Left colon (tissue), 2 donors: ENCODE measurements at regions not wholly inside any gene's neighbourhood (a gene's known extent, or its start where the extent isn't known, plus 50 kb on each side); places are given as distances from the start of the nearest gene placed in this dataset.
A peak's percentile ranks its signal among the peaks of the same experiment; 100 is the strongest.

ENCODE experiments used
- ATAC-seq: fragments of 200-7000 bp; cut with Tn5 transposase; one replicate; pipeline ENCODE4 v1.9.1; 2020; ENCODE audit warnings: mild to moderate bottlenecking, moderate library complexity
- DNase-seq, 2 donors: peaks; one replicate each; pipeline ENCODE4 v3.0.0-alpha.2; 2020
- intact Hi-C, 2 donors: fragments of 100-400 bp; cut with DNase I in 1 of 2; cut with micrococcal nuclease in 1 of 2; formaldehyde crosslinking; loops; one replicate each; pipeline versions ENCODE4 v1.11.2 to v1.14.0; 2022; cut with DNase I, micrococcal nuclease
- donor health status: DM: no; HTN: no; CAD: no.
- donor health status: DM: yes; HTN: yes; CAD: no.

- no peak for DNase-seq
- ATAC-seq = no peak
- intact Hi-C loops = no loop called here
Observed at GRCh38 chr5:124438026-124438902, 308.2 kb downstream of the ZNF608 start.

- ATAC-seq (no peak), DNase-seq (no peak)
- intact Hi-C loops = no loop called here
Observed at GRCh38 chr5:124436294-124436693, 310.1 kb downstream of the ZNF608 start.

- intact Hi-C loops = no loop called here
- ATAC-seq = no peak
- DNase-seq = no peak
Observed at GRCh38 chr5:124433170-124433569, 313.3 kb downstream of the ZNF608 start.

- ATAC-seq = no peak
- no peak for DNase-seq
- intact Hi-C loops = no loop called here
Observed at GRCh38 chr5:124421584-124421983, 324.9 kb downstream of the ZNF608 start.

- intact Hi-C loops = no loop called here
- DNase-seq = no peak
- no peak for ATAC-seq
Observed at GRCh38 chr5:124420952-124421351, 325.5 kb downstream of the ZNF608 start.

- ATAC-seq (no peak), DNase-seq (no peak)
- intact Hi-C loops = no loop called here
Observed at GRCh38 chr5:124419531-124419930, 326.9 kb downstream of the ZNF608 start.

- intact Hi-C loops = no loop called here
- DNase-seq (no peak), ATAC-seq (no peak)
Observed at GRCh38 chr5:124418390-124418789, 328.0 kb downstream of the ZNF608 start.

- intact Hi-C loops = no loop called here
- no peak for DNase-seq
- no peak for ATAC-seq
Observed at GRCh38 chr5:124417196-124417595, 329.2 kb downstream of the ZNF608 start.

- intact Hi-C loops = no loop called here
- ATAC-seq (no peak), DNase-seq (no peak)
Observed at GRCh38 chr5:124416627-124417026, 329.8 kb downstream of the ZNF608 start.

- ATAC-seq (no peak), DNase-seq (no peak)
- intact Hi-C loops = no loop called here
Observed at GRCh38 chr5:124414973-124415372, 331.5 kb downstream of the ZNF608 start.

- DNase-seq (no peak), ATAC-seq (no peak)
- intact Hi-C loops = no loop called here
Observed at GRCh38 chr5:124410539-124411488, 335.6 kb downstream of the ZNF608 start.

GRCh38 chr5:124408738-124409453 lies 337.5 kb downstream of the ZNF608 start:
- intact Hi-C loops = no loop called here
- ATAC-seq (no peak), DNase-seq (no peak)

- intact Hi-C loops = no loop called here
- peak; percentile 28 for ATAC-seq
Observed at GRCh38 chr5:124404796-124405195, 341.6 kb downstream of the ZNF608 start.

GRCh38 chr5:124403281-124403680 lies 343.2 kb downstream of the ZNF608 start:
- intact Hi-C loops = no loop called here
- DNase-seq = peak; percentile 39 to 46
- ATAC-seq = peak; percentile 90

More at GRCh38 chr5:124404796-124405195, 341.6 kb downstream of the ZNF608 start:
- no peak for DNase-seq

GRCh38 chr5:124402144-124402581 lies 344.3 kb downstream of the ZNF608 start:
- peak; percentile 70 for ATAC-seq
- intact Hi-C loops = no loop called here

GRCh38 chr5:124401476-124402143 lies 344.8 kb downstream of the ZNF608 start:
- intact Hi-C loops = no loop called here
- ATAC-seq (peak; percentile 71), DNase-seq (no peak)

More at GRCh38 chr5:124402144-124402581, 344.3 kb downstream of the ZNF608 start:
- peak in 1 of 2 donors; percentile 34 for DNase-seq

- DNase-seq (no peak), ATAC-seq (no peak)
- intact Hi-C loops = no loop called here
Observed at GRCh38 chr5:124399426-124399961, 346.9 kb downstream of the ZNF608 start.

GRCh38 chr5:124398460-124398859 lies 348.0 kb downstream of the ZNF608 start:
- DNase-seq (no peak), ATAC-seq (no peak)
- intact Hi-C loops = no loop called here
